ENCODE measurements at regions not wholly inside any gene's neighbourhood (a gene's known extent, or its start where the extent isn't known, plus 50 kb on each side); places are given as distances from the start of the nearest gene placed in this dataset.

DNA sequence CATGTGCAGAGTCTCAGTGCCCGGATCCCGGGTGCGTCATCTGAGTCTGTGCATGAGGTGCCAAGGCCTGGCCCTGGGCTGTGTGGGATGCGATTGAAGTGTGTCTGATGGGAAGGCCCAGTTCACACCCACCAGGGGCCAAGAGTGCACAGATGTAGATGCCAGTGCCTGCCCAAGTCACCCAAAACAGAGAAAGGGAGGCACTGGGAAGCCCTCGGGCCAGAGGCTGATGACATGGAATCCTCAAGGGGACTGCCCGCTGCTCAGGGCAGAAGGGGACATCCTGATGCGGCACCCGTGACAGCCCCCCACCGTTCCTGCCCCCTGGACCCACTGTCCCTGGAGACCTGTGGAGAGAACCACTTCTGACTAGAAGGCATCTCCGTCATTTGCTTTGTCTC, 72.2 kb upstream of the ZNF479 start:
- TF ChIP-seq CTCF (IDR thresholded peaks at IDR 0.05; ENCODE audit: poor library complexity) (no peak), EZH2 (IDR thresholded peaks at IDR 0.05; ENCODE audit: borderline replicate concordance) (no peak), EZH2phosphoT487 (IDR thresholded peaks at IDR 0.05; ENCODE audit: low read depth, severe bottlenecking, unreplicated experiment) (no peak)
